HEK293T (cell line): ENCODE measurements at regions not wholly inside any gene's neighbourhood (a gene's known extent, or its start where the extent isn't known, plus 50 kb on each side); places are given as distances from the start of the nearest gene placed in this dataset.
"Not testable (repeated sequence)": the region's sequence is repeated elsewhere in the genome, so short reads cannot be mapped to it uniquely, and the experiment has no call there.

Experiments
- ARNT ChIP-seq: fragments of 450-650 bp; IDR thresholded peaks from 2 replicates; pipeline ENCODE4 v1.6.1; 2017; ENCODE audit warnings: mild to moderate bottlenecking
- ELF4 ChIP-seq: fragments of 450-650 bp; IDR thresholded peaks from 2 replicates; pipeline ENCODE4 v1.6.1; 2017; ENCODE audit warnings: antibody characterized with exemption
- L3MBTL2 ChIP-seq: fragments of 450-650 bp; conservative IDR thresholded peaks from 2 replicates; pipeline ENCODE4 v1.6.1; 2016; ENCODE audit warnings: mild to moderate bottlenecking
- SP1 ChIP-seq: fragments of 450-650 bp; IDR thresholded peaks from 2 replicates; pipeline ENCODE4 v1.6.1; 2017

DNA sequence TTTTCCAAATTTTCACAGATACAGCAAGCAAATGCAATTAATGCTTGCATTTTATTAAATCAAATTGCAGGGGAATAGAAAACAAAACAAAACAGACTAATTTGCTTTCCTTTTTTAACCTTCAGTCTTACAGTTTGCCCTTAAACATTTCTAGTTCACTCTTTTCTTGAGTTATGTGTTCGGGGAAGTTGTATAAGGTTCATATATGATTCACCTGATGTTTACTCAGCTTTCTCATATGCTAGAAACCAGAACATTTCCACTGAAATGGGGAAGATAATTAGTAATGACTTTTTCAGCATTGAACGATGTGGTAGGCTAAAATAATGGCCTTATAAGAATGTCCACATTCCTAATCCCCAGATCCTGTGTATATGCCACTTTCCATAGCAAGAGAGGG lies 176.2 kb upstream of the NBPF9 start:
- TF ChIP-seq L3MBTL2, SP1, ARNT, ELF4: not testable (repeated sequence)
